OCI-LY7 (cell line): ENCODE measurements at regions not wholly inside any gene's neighbourhood (a gene's known extent, or its start where the extent isn't known, plus 50 kb on each side); places are given as distances from the start of the nearest gene placed in this dataset.

ENCODE experiments used
- BruUV-seq: library from RNA; stranded (reverse); fragments of 400-500 nt; replicated peaks from 2 replicates; lab custom pipeline; 2021; lab: Mats Ljungman, UMichigan
- CTCF ChIA-PET: fragments of 300-600 bp; sonication (Branson Sonifier 250); formaldehyde crosslinking; loops from one replicate; lab custom pipeline; 2022; ENCODE audit warnings: antibody characterized with exemption; ENCODE audit not compliant: unreplicated experiment; lab: Charles Lee
- POLR2A ChIA-PET: fragments of 300-600 bp; sonication (Branson Sonifier 250); formaldehyde crosslinking; loops from one replicate; lab custom pipeline; 2022; ENCODE audit warnings: antibody characterized with exemption; lab: Charles Lee
- DNase-seq: peaks from one replicate; pipeline ENCODE4 v3.0.0-alpha.2; 2015; ENCODE audit warnings: low spot score
- H2AFZ ChIP-seq: fragments of 200-600 bp; sonication (generic), shearing (Covaris generic); 2 replicates; pipeline ENCODE4 v1.6.1; 2014; ENCODE audit warnings: mild to moderate bottlenecking, antibody characterized with exemption, low read length, moderate library complexity
- H3K27ac ChIP-seq: fragments of 200-600 bp; sonication (generic); 2 replicates; pipeline ENCODE4 v1.5.1; 2014; ENCODE audit warnings: mixed run types, low read depth, mild to moderate bottlenecking, moderate library complexity, low read length, inconsistent platforms; ENCODE audit not compliant: poor library complexity, severe bottlenecking
- H3K36me3 ChIP-seq: fragments of 200-600 bp; sonication (generic); 2 replicates; pipeline ENCODE4 v1.6.1; 2014; ENCODE audit warnings: mild to moderate bottlenecking, antibody characterized with exemption, low read length, moderate library complexity, mixed read lengths; ENCODE audit not compliant: insufficient read depth
- H3K4me1 ChIP-seq: fragments of 200-600 bp; sonication (generic); 2 replicates; pipeline ENCODE4 v1.5.1; 2014; ENCODE audit warnings: mild to moderate bottlenecking, low read length; ENCODE audit not compliant: insufficient read depth, poor library complexity, severe bottlenecking
- H3K4me2 ChIP-seq: fragments of 200-600 bp; sonication (generic); 2 replicates; pipeline ENCODE4 v1.6.1; 2014; ENCODE audit warnings: mild to moderate bottlenecking, low read length
- H3K4me3 ChIP-seq: fragments of 200-600 bp; sonication (generic); 2 replicates; pipeline ENCODE4 v1.5.1; 2014; ENCODE audit warnings: mild to moderate bottlenecking, low read depth, low read length; ENCODE audit not compliant: poor library complexity, severe bottlenecking
- H3K79me2 ChIP-seq: fragments of 200-600 bp; sonication (generic); 2 replicates; pipeline ENCODE4 v1.6.1; 2016; ENCODE audit warnings: low read depth, mild to moderate bottlenecking, low read length, moderate library complexity, mixed read lengths; ENCODE audit not compliant: insufficient read depth
- H3K9me2 ChIP-seq: fragments of 200-600 bp; sonication (generic); 2 replicates; pipeline ENCODE4 v1.6.1; 2016; ENCODE audit warnings: mild to moderate bottlenecking, low read length, mixed read lengths; ENCODE audit not compliant: insufficient read depth
- H3K9me3 ChIP-seq: fragments of 200-600 bp; sonication (generic); 2 replicates; pipeline ENCODE4 v1.6.1; 2014; ENCODE audit warnings: mild to moderate bottlenecking, mixed run types, low read length, mixed read lengths
- H4K20me1 ChIP-seq: fragments of 200-600 bp; sonication (generic); 2 replicates; pipeline ENCODE4 v1.6.1; 2014; ENCODE audit warnings: mild to moderate bottlenecking, antibody characterized with exemption, low read length, moderate library complexity, mixed read lengths; ENCODE audit not compliant: insufficient read depth
- CTCF ChIP-seq: fragments of 200-600 bp; sonication (generic); conservative IDR thresholded peaks from 2 replicates; pipeline ENCODE4 v1.5.1; 2014; ENCODE audit warnings: mild to moderate bottlenecking, antibody characterized with exemption, low read length, moderate library complexity, mixed read lengths
- EZH2phosphoT487 ChIP-seq: fragments of 200-600 bp; sonication (generic); IDR thresholded peaks from 2 replicates; pipeline ENCODE4 v1.6.1; 2018; ENCODE audit warnings: low read depth, borderline replicate concordance, mild to moderate bottlenecking, mixed run types, antibody characterized with exemption, low read length, moderate library complexity, mixed read lengths
- intact Hi-C: fragments of 100-400 bp; cut with micrococcal nuclease; formaldehyde crosslinking; loops from one replicate; pipeline ENCODE4 v1.10.0; 2022; ENCODE audit not compliant: unreplicated experiment

DNA sequence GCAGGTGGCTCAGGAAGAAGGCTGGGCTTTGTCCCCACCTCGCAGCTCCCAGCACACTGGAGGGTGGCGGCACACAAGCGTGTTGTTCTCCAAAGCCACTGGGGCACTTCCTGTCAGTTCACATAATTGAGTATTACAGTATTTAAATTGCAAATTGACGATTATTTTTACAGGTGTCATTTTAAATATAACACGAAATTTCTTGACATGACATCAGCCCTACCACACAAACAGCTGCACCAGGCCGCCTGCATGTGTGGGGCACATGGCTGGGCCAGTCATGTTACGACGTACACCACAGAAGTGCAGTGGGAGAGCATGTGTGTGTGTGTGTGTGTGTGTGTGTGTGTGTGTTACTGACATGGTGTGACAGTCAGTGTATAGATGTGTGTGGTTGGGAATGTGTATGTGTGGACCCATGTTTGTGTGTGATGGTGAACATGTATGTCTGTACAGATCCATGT, 155.6 kb downstream of the TTC32 start:
- CTCF ChIA-PET = no interaction called here

GRCh38 chr2:19745318-19746136, 156.3 kb downstream of the TTC32 start:
- no TSS peak for BruUV-seq
- Histone ChIP-seq H3K79me2 (no peaks in the 10 kb centered on the region), H3K4me1 (no peaks in the 10 kb centered on the region), H2AFZ (no peak overlapping the region), H3K9me2 (no peaks in the 10 kb centered on the region), H4K20me1 (no peaks in the 10 kb centered on the region), H3K4me2 (no peak overlapping the region), H3K9me3 (no peaks in the 10 kb centered on the region), H3K4me3 (no peak overlapping the region), H3K36me3 (no peaks in the 10 kb centered on the region), H3K27ac (no peak overlapping the region)
- POLR2A ChIA-PET = no interaction called here
- DNase-seq = no peak
- TF ChIP-seq EZH2phosphoT487 (no peak), CTCF (no peak)
- CTCF ChIA-PET = no interaction called here
- intact Hi-C loops = no loop called here

More for the DNA sequence above, 155.6 kb downstream of the TTC32 start:
- Histone ChIP-seq H3K79me2 (no peaks in the 10 kb centered on the region), H3K4me3 (no peak overlapping the region), H2AFZ (no peak overlapping the region), H4K20me1 (no peaks in the 10 kb centered on the region), H3K36me3 (no peaks in the 10 kb centered on the region), H3K4me1 (no peaks in the 10 kb centered on the region), H3K9me2 (no peaks in the 10 kb centered on the region), H3K27ac (no peak overlapping the region), H3K4me2 (no peak overlapping the region), H3K9me3 (no peaks in the 10 kb centered on the region)
- DNase-seq = no peak
- POLR2A ChIA-PET = no interaction called here
- intact Hi-C loops = no loop called here
- no TSS peak for BruUV-seq
- no peak for TF ChIP-seq EZH2phosphoT487
- TF ChIP-seq CTCF = no peak

GRCh38 chr2:19744456-19745199, 157.2 kb downstream of the TTC32 start:
- H3K9me3 ChIP-seq = no peaks in the 10 kb centered on the region
- no peak overlapping the region for H2AFZ ChIP-seq
- BruUV-seq = no TSS peak
- H3K36me3 ChIP-seq = no peaks in the 10 kb centered on the region
- ChIA-PET POLR2A (no interaction called here), CTCF (no interaction called here)
- H3K4me2 ChIP-seq = no peak overlapping the region
- no peak overlapping the region for H3K27ac ChIP-seq
- TF ChIP-seq EZH2phosphoT487 (no peak), CTCF (no peak)
- H3K4me3 ChIP-seq = no peak overlapping the region
- no peaks in the 10 kb centered on the region for H3K79me2 ChIP-seq
- intact Hi-C loops = no loop called here
- H3K4me1 ChIP-seq = no peaks in the 10 kb centered on the region
- no peaks in the 10 kb centered on the region for H3K9me2 ChIP-seq
- H4K20me1 ChIP-seq = no peaks in the 10 kb centered on the region
- no peak for DNase-seq
